Activated CD4-positive, alpha-beta T cell treated with anti-CD3 and anti-CD28 coated beads, Interleukin-2, amount 10 ng/mL, durations not matched to agents 7 days and 5 days (primary cell): ENCODE measurements at regions not wholly inside any gene's neighbourhood (a gene's known extent, or its start where the extent isn't known, plus 50 kb on each side); places are given as distances from the start of the nearest gene placed in this dataset.
"Not testable (repeated sequence)": the region's sequence is repeated elsewhere in the genome, so short reads cannot be mapped to it uniquely, and the experiment has no call there.

Experiments used
- CTCF ChIA-PET: fragments of 350-600 bp; sonication (Branson Sonifier 250); formaldehyde crosslinking; loops from one replicate; lab custom pipeline; 2021; ENCODE audit warnings: antibody characterized with exemption; lab: Charles Lee
- POLR2A ChIA-PET: fragments of 350-600 bp; sonication (Branson Sonifier 250); formaldehyde crosslinking; loops from one replicate; lab custom pipeline; 2021; ENCODE audit warnings: antibody characterized with exemption; lab: Charles Lee
- DNase-seq: peaks from one replicate; pipeline ENCODE4 v3.0.0-alpha.2; 2020
- H3K27ac Mint-ChIP-seq: one replicate; pipeline ENCODE4 v1.8.0; 2021; ENCODE audit warnings: mild to moderate bottlenecking, moderate library complexity, mixed read lengths
- H3K27me3 Mint-ChIP-seq: one replicate; pipeline ENCODE4 v1.8.0; 2021; ENCODE audit warnings: mixed read lengths
- H3K36me3 Mint-ChIP-seq: one replicate; pipeline ENCODE4 v1.8.0; 2021; ENCODE audit warnings: low read depth, mixed read lengths
- H3K4me1 Mint-ChIP-seq: one replicate; pipeline ENCODE4 v1.8.0; 2021; ENCODE audit warnings: mixed read lengths
- H3K4me3 Mint-ChIP-seq: one replicate; pipeline ENCODE4 v1.8.0; 2021; ENCODE audit warnings: mild to moderate bottlenecking, moderate library complexity, mixed read lengths
- H3K9me3 Mint-ChIP-seq: one replicate; pipeline ENCODE4 v1.8.0; 2021; ENCODE audit warnings: mixed read lengths

DNA sequence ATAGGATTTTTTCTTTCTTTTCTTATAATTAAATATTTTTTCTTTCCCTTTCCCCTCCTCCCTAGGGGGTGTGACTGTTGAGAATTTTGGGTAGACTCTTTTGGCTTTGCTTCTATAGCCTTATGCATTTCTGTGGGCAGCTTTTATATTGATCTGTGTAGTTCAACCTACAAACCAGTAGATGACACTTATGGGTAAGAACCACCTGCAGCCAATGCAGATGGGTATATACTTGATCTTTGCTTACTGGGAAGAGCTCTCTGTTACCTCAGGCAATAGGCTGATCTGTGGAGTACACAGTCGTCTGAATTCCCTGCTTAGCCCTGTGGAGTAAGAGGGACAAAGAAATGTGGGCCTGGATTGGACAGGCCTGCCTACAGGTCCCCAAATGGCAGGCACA is 102.7 kb upstream of the STARD4 start:
- CTCF ChIA-PET = interaction anchor here (0.8 kb wide), 1 partner anchor 107 kb away, joined by 3 read pairs; no protein-coding TSS in a partner anchor

DNA sequence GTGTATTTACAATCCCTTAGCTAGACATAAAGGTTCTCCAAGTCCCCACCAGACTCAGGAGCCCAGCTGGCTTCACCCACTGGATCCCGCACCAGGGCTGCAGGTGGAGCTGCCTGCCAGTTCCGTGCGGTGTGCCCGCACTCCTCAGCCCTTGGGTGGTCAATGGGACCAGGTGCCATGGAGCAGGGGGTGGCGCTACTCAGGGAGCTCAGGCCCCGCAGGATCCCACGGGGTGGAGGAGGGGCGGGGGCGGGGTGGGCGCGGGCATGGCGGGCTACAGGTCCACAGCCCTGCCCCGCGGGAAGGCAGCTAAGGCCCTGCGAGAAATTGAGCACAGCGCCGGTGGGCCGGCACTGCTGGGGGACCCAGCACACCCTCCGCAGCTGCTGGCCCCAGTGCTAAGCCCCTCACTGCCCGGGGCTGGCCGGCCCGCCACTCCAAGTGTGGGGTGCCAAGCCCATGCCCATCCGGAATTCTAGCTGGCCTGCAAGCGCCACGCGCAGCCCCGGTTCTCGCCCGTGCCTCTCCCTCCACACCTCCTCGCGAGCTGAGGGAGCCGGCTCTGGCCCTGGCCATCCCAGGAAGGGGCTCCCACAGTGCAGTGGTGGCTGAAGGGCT is 99.8 kb upstream of the STARD4 start:
- H3K27me3 Mint-ChIP-seq, H3K36me3 Mint-ChIP-seq, H3K27ac Mint-ChIP-seq, H3K4me3 Mint-ChIP-seq, POLR2A ChIA-PET, H3K4me1 Mint-ChIP-seq, DNase-seq, CTCF ChIA-PET, H3K9me3 Mint-ChIP-seq: not testable (repeated sequence)

More for the DNA sequence above, 102.7 kb upstream of the STARD4 start:
- no peaks in the 10 kb centered on the region for H3K27me3 Mint-ChIP-seq
- no peaks in the 10 kb centered on the region for H3K36me3 Mint-ChIP-seq
- DNase-seq = no peak
- POLR2A ChIA-PET = no interaction called here
- H3K27ac Mint-ChIP-seq = no peak overlapping the region
- H3K9me3 Mint-ChIP-seq = no peaks in the 10 kb centered on the region
- no peak overlapping the region for H3K4me3 Mint-ChIP-seq
- H3K4me1 Mint-ChIP-seq = no peaks in the 10 kb centered on the region

DNA sequence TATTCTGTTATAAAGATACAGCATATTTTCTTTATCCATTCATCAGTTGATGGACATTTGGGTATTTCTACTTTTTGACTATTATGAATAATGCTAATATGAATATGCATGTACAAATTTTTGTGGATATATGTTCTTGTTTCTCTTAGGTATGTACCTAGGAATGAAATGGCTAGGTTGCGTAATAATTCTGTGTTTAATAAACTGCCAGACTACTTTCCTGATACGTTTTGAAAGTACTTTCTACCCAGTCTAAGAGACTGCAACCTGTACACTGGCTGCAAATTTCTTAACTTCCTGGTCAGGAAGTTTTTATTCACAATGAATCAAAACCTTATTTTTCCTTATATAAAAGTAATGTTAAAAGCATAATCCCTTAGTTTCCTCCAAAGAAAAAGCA is 93.9 kb upstream of the STARD4 start:
- ChIA-PET POLR2A (no interaction called here), CTCF (no interaction called here)
- Mint-ChIP-seq H3K4me3 (no peak overlapping the region), H3K27ac (no peak overlapping the region), H3K36me3 (no peaks in the 10 kb centered on the region), H3K9me3 (no peaks in the 10 kb centered on the region), H3K4me1 (no peaks in the 10 kb centered on the region), H3K27me3 (no peaks in the 10 kb centered on the region)
- no peak for DNase-seq

DNA sequence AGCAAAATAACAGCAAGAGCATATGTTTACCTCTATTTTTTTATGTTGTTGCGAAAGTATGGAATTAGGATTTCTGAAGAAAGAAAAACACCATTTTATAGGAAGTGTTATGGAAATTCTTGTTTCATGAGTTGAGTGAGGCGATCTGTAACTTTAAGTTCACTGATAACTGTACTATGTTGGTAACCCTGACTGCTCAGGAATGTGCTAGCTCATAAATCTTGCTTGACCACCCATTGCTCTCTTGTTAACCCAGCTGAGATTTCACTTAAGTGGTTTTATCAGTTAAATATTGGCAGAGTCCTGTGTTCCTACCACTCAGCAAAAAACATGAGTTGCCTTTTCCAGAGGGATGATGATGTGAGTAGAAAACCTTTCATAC is 91.1 kb upstream of the STARD4 start:
- ChIA-PET CTCF (no interaction called here), POLR2A (no interaction called here)
- Mint-ChIP-seq H3K36me3 (no peaks in the 10 kb centered on the region), H3K9me3 (no peaks in the 10 kb centered on the region), H3K4me3 (no peak overlapping the region), H3K27me3 (peaks cover under 1% of the 10 kb centered on the region), H3K27ac (no peak overlapping the region), H3K4me1 (no peaks in the 10 kb centered on the region)
- DNase-seq = no peak

DNA sequence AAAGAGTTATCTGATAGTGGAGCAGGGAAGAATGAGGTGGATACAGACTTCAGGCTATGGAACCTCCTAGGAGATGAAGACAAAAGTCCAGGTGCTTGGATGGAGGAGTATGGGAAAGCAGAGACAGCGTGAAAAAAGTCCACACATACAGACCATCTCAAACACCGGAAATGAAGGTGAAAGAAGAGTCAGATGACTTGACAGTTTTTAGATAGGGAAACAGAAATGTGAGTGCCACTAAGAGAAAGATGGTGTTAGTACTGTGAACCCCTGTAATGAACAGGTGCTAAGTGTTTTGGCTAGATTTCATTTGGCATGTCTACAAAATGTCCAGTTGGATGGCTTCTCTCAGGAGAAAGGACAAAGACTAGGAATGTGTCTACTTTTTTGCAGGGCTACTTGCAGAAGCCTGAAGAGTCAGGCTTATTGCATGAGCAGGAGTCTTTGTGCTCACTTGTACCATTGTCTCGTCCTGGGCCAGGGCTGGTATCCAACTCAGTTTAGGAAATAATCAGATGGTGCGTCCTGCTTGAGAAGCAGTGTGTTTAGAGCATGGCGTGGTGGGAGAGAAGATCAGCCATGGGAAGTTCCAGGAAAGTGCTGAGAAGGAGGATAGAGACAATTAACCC is 90.6 kb upstream of the STARD4 start:
- H3K27me3 Mint-ChIP-seq = peaks cover 2% of the 10 kb centered on the region
- no peaks in the 10 kb centered on the region for H3K9me3 Mint-ChIP-seq
- POLR2A ChIA-PET = no interaction called here
- H3K27ac Mint-ChIP-seq = no peak overlapping the region
- CTCF ChIA-PET = no interaction called here
- H3K4me1 Mint-ChIP-seq = no peaks in the 10 kb centered on the region
- no peak for DNase-seq
- no peaks in the 10 kb centered on the region for H3K36me3 Mint-ChIP-seq
- H3K4me3 Mint-ChIP-seq = no peak overlapping the region

DNA sequence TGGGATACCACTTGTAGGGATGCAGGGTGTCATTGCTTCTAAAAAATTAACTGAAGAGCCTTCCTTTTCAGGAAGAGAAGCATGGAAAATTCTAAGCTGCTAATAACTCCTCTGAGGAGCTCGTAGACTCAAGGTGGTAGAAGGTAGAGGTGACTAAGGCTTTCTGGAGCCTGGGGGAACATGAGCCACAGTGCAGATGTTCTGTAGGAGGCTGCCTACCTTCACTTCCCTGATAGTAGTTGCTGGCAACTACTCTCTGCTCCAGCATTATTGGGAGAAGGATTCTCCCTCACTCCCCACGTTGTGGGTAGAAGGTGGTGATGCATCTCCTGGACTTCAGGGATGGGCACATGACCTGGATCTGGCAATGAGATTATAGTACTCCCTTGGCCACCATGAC is 86.7 kb upstream of the STARD4 start:
- Mint-ChIP-seq H3K27ac (no peak overlapping the region), H3K9me3 (no peaks in the 10 kb centered on the region), H3K4me3 (no peak overlapping the region), H3K27me3 (peaks cover 4% of the 10 kb centered on the region), H3K4me1 (no peaks in the 10 kb centered on the region), H3K36me3 (no peaks in the 10 kb centered on the region)
- POLR2A ChIA-PET = no interaction called here
- CTCF ChIA-PET = no interaction called here
- no peak for DNase-seq

DNA sequence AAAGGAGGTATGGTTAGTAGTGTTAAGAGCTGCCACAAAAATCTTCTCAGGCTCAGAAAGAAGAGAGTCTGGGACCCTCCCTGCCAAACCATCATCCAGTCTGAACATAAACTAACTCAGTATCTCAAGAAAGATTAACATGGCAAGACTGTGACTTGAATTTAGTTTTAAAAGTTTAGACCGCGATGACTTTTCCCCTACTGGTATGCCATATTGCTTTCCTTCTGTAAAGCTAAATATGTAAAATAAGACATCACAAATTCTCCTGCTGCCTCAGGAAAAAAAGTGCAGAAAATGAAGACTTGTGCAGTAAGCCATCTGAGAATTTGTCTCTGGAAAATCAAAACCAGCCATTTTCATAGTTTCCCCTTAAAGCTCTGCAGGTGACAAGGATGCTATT is 85.2 kb upstream of the STARD4 start:
- CTCF ChIA-PET = interaction anchor here (1.3 kb wide), 1 partner anchor 66 kb away, joined by 3 read pairs; no protein-coding TSS in a partner anchor
- DNase-seq = no peak
- Mint-ChIP-seq H3K4me1 (no peaks in the 10 kb centered on the region), H3K4me3 (no peak overlapping the region), H3K9me3 (no peaks in the 10 kb centered on the region), H3K27me3 (peaks cover 4% of the 10 kb centered on the region), H3K36me3 (no peaks in the 10 kb centered on the region), H3K27ac (no peak overlapping the region)
- POLR2A ChIA-PET = no interaction called here

DNA sequence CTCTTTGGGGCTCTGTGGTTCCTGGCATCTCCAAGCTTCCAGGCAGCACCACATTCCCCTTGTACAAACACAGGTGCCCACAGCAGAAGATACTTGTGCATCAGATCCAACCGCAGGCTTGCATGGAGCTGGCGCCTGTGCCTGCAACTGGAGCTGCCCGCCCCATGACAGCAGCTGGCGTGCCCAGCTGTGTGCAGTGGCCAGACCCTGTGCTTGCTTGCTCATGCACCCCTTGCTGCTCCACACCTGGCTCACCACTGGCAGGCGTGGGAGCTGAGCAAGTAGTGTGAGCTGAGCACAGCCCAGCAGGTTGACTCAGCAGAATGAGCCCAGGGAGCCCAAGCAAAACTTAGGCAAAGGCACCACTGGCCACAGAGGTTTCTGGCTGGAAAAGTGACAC is 84.4 kb upstream of the STARD4 start:
- Mint-ChIP-seq H3K4me3 (no peak overlapping the region), H3K27ac (no peak overlapping the region), H3K36me3 (no peaks in the 10 kb centered on the region), H3K27me3 (peaks cover 4% of the 10 kb centered on the region), H3K9me3 (no peaks in the 10 kb centered on the region), H3K4me1 (no peaks in the 10 kb centered on the region)
- no peak for DNase-seq
- POLR2A ChIA-PET = no interaction called here
- CTCF ChIA-PET = interaction anchor here (1.1 to 1.3 kb wide), 2 partner anchors 21 to 66 kb away, joined by 3 read pairs; no protein-coding TSS in a partner anchor

DNA sequence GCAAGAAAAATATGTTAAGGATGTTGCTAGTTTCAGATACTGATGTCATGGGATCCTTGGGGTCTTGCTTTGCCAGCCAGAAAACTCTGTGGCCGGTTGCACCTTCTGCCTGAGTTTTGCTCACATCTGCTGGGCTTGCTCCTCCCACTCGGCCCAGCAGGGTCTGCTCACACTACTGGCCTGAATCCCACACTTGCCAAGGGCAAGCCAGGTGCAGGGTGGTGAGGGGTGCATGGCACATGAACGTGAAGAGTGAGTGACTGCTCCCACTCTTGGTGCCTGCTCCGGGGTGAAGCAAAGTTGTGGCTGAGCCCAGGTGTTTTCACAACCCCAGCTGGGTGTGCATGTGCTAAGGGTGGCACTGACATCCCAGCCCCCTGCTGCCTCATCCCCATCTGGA is 83.1 kb upstream of the STARD4 start:
- Mint-ChIP-seq H3K4me1 (no peaks in the 10 kb centered on the region), H3K27ac (no peak overlapping the region), H3K36me3 (no peaks in the 10 kb centered on the region), H3K27me3 (peaks cover 4% of the 10 kb centered on the region), H3K9me3 (no peaks in the 10 kb centered on the region), H3K4me3 (no peak overlapping the region)
- DNase-seq = no peak
- POLR2A ChIA-PET = no interaction called here
- CTCF ChIA-PET = no interaction called here

DNA sequence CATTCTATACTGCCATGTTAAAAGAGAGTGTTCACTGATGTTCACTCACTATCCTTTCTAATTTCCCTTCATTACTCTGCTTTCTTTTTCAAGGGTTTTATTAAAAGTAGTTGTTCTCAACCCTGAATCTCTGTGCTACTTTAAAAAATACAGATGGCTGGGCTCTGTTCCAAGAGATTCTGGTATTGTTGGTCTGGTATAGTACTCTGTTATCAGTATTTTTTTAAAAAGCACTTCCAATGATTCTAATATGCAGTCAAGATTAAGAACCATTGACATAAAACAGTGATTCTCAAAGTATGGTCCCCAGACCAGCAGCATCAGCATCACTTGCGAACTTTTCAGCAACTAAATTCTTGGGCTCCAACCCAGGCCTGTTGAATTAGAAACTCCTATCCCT is 77.0 kb upstream of the STARD4 start:
- POLR2A ChIA-PET = no interaction called here
- CTCF ChIA-PET = no interaction called here
- Mint-ChIP-seq H3K4me1 (peaks cover 5% of the 10 kb centered on the region), H3K36me3 (no peaks in the 10 kb centered on the region), H3K9me3 (no peaks in the 10 kb centered on the region), H3K27ac (no peak overlapping the region), H3K4me3 (no peak overlapping the region), H3K27me3 (no peaks in the 10 kb centered on the region)
- no peak for DNase-seq

DNA sequence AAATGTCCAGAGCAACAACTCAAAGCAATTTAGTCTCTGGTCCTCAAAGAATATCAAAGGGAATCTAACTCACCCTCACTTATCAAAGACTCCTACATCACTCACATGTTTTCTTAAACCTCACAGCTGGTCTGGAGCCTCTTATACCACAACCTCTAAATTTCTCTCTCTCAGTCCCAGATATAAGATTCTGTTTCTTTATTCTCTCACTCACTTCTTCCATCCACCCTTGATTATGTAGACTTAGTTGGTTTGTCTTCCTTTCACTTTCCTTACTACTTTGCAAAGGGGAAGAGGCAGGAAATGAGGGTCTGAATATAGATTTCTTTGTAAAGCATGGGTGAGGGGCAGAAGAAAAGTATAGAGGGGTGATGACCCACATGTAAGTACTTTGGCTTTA is 75.4 kb upstream of the STARD4 start:
- H3K36me3 Mint-ChIP-seq = no peaks in the 10 kb centered on the region
- POLR2A ChIA-PET = no interaction called here
- CTCF ChIA-PET = no interaction called here

DNA sequence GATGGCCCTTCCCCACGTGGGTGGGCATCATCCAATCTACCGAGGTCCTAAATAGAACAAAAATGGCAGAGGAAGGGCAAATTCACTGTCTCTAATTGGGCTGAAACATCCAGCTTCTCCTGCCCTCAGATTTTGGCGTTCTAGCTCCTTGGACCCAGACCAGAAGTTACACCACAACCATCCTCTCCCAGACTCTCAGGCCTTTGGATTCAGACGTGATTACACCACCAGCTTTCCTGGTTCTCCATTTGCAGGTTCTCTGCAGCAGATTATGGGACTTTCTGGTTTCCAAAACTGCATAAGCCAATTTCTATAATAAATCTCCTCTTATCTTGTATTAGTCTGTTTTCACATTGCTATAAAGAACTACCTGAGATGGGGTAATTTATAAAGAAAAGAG is 73.6 kb upstream of the STARD4 start:
- peaks cover 5% of the 10 kb centered on the region for H3K4me1 Mint-ChIP-seq

More for the DNA sequence above, 75.4 kb upstream of the STARD4 start:
- Mint-ChIP-seq H3K4me3 (no peak overlapping the region), H3K27me3 (no peaks in the 10 kb centered on the region), H3K27ac (no peak overlapping the region), H3K4me1 (peaks cover 5% of the 10 kb centered on the region), H3K9me3 (no peaks in the 10 kb centered on the region)
- DNase-seq = no peak

DNA sequence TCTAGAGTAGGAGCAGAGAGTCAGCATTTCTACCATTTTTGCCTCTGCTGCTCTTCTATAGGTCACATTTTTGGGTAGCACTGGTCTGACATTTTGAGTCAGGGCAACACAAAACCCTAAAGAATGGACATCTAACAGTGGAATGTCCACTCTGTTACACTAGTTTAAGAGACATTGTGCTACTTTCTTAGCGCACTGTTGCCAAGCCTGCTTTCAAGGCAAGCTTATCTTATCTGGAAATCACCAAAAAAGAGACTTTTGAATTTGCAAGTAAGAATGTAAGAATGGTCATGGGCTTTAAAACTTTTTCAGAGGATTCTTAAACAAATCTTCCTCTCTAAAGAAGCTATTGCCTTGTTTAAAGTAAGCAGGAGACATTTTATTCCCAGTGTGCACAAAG is 73.0 kb upstream of the STARD4 start:
- ChIA-PET CTCF (no interaction called here), POLR2A (no interaction called here)
- no peaks in the 10 kb centered on the region for H3K36me3 Mint-ChIP-seq
- H3K27ac Mint-ChIP-seq = no peak overlapping the region
- DNase-seq = no peak
- peaks cover 6% of the 10 kb centered on the region for H3K27me3 Mint-ChIP-seq
- H3K4me1 Mint-ChIP-seq = peaks cover 5% of the 10 kb centered on the region
- no peak overlapping the region for H3K4me3 Mint-ChIP-seq
- H3K9me3 Mint-ChIP-seq = no peaks in the 10 kb centered on the region

More for the DNA sequence above, 73.6 kb upstream of the STARD4 start:
- Mint-ChIP-seq H3K36me3 (no peaks in the 10 kb centered on the region), H3K9me3 (no peaks in the 10 kb centered on the region), H3K4me3 (no peak overlapping the region), H3K27me3 (peaks cover 6% of the 10 kb centered on the region), H3K27ac (no peak overlapping the region)
- ChIA-PET CTCF (no interaction called here), POLR2A (no interaction called here)
- no peak for DNase-seq

DNA sequence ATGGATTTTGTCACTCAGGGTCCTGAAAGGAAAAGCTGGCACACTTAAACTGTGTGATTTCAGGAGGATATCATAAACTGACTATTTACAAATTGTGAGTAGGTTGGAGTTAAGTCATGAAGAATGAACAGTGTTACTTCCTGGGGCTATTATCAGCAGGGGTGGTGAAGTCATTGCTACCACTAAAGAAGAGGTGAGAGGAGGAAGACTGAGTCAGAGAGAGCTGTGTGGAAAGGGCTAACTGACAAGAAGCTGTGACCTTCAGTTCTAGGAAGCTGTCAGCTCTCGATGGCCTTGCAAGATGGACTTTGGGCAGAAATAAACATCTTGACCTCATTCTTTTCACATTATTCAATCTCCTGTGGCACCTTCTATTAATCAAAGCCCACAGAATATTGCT is 72.3 kb upstream of the STARD4 start:
- H3K9me3 Mint-ChIP-seq = no peaks in the 10 kb centered on the region
- ChIA-PET CTCF (no interaction called here), POLR2A (no interaction called here)
- H3K27ac Mint-ChIP-seq = no peak overlapping the region
- DNase-seq = no peak
- H3K4me1 Mint-ChIP-seq = peaks cover 5% of the 10 kb centered on the region
- H3K27me3 Mint-ChIP-seq = peaks cover 6% of the 10 kb centered on the region
- no peaks in the 10 kb centered on the region for H3K36me3 Mint-ChIP-seq
- no peak overlapping the region for H3K4me3 Mint-ChIP-seq
